Activated T-cell treated with anti-CD3 and anti-CD28 coated beads, Interleukin-2, amount 50 U/mL, for 4 hours (primary cell): ENCODE measurements at regions not wholly inside any gene's neighbourhood (a gene's known extent, or its start where the extent isn't known, plus 50 kb on each side); places are given as distances from the start of the nearest gene placed in this dataset.
A peak's percentile ranks its signal among the peaks of the same experiment; 100 is the strongest.
"Not testable (repeated sequence)": the region's sequence is repeated elsewhere in the genome, so short reads cannot be mapped to it uniquely, and the experiment has no call there.

ENCODE experiments used
- ATAC-seq, 2 donors: fragments of 200-7000 bp; cut with Tn5 transposase; one replicate each; pipeline ENCODE4 v1.10.0; 2021
- DNase-seq: peaks from one replicate; pipeline ENCODE4 v3.0.0-alpha.2; 2020
- H3K27me3 Mint-ChIP-seq: one replicate; pipeline ENCODE4 v1.8.0; 2021; ENCODE audit warnings: low read depth, mixed read lengths
- H3K36me3 Mint-ChIP-seq: one replicate; pipeline ENCODE4 v1.8.0; 2022; ENCODE audit warnings: mixed read lengths; ENCODE audit not compliant: insufficient read depth
- H3K4me1 Mint-ChIP-seq: one replicate; pipeline ENCODE4 v1.8.0; 2021; ENCODE audit warnings: low read depth, mixed read lengths
- H3K4me3 Mint-ChIP-seq: one replicate; pipeline ENCODE4 v1.8.0; 2021; ENCODE audit warnings: mild to moderate bottlenecking, moderate library complexity, mixed read lengths
- H3K9me3 Mint-ChIP-seq: one replicate; pipeline ENCODE4 v1.8.0; 2021; ENCODE audit warnings: mixed read lengths

DNA sequence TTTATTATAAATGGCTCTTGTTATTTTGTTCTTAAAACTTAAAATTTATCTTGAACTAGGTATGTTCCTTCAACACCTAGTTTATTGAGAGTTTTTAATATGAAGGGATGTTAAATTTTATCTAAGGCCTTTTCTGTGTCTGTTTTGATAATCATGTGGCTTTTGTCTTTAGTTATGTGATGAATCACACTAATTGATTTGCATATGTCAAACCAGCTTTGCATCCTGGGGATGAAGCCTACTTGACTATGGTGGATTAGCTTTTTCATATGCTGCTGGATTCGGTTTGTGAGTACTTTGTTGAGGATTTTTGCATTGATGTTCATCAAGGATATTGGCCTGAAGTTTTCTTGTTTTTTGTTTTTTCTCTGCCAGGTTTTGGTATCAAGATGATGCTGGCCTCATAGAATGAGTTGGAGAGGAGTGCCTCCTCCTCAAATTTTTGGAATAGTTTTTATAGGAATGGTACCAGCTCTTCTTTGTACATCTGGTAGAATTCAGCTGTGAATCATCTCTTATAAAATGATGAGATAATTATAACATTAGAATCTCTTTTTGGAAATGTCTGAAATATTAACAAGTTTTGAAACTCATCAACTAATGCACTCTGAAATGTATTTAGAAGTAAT lies 78.7 kb upstream of the AGR3 start:
- Mint-ChIP-seq H3K36me3 (no peaks in the 10 kb centered on the region), H3K4me1 (no peaks in the 10 kb centered on the region), H3K4me3 (no peak overlapping the region), H3K9me3 (peaks cover 5% of the 10 kb centered on the region), H3K27me3 (no peaks in the 10 kb centered on the region)
- DNase-seq (no peak), ATAC-seq (no peak)

- Mint-ChIP-seq H3K4me3 (no peak overlapping the region), H3K36me3 (no peaks in the 10 kb centered on the region), H3K4me1 (no peaks in the 10 kb centered on the region), H3K27me3 (no peaks in the 10 kb centered on the region), H3K9me3 (peaks cover 5% of the 10 kb centered on the region)
- DNase-seq (no peak), ATAC-seq (no peak)
Observed at GRCh38 chr7:16961641-16962040, 79.9 kb upstream of the AGR3 start.

DNA sequence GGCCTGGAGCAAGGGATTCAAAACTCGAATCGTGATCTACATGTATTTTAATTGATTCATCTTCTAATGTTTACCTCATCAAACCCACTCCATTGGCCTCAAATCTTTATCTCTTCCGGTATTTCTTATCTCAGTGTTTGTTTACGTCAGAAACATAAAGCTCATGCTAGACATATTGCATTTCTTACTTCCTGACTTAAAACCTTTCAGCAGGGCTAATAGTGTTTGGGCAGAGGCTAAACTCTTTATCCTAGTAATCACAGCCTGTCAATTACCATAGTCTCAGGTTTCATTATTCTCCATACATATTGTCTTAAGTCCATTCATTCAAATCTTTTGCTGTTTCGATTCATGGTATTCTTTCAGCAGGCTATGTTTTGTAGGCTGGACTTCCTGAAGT lies 81.3 kb upstream of the AGR3 start:
- peaks cover 3% of the 10 kb centered on the region for H3K27me3 Mint-ChIP-seq

DNA sequence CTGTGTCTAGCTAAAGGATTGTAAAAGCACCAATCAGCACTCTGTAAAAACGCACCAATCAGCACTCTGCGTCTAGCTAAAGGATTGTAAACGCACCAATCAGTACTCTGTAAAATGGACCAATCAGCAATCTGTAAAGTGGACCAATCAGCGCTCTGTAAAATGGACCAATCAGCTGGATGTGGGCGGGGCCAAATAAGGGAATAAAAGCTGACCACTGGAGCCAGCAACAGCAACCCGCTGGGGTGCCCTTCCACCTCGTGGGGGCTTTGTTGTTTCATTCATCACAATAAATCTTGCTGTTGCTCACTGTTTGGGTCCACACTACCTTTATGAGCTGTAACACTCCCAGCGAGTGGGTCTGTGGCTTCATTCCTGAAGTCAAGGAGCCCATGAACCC lies 83.9 kb upstream of the AGR3 start:
- not testable (repeated sequence) for H3K9me3 Mint-ChIP-seq, DNase-seq, H3K36me3 Mint-ChIP-seq, H3K4me1 Mint-ChIP-seq, H3K27me3 Mint-ChIP-seq, H3K4me3 Mint-ChIP-seq, ATAC-seq

More for the DNA sequence above, 81.3 kb upstream of the AGR3 start:
- Mint-ChIP-seq H3K36me3 (no peaks in the 10 kb centered on the region), H3K9me3 (peaks cover 5% of the 10 kb centered on the region), H3K4me1 (no peaks in the 10 kb centered on the region), H3K4me3 (no peak overlapping the region)
- DNase-seq: no peak
- no peak for ATAC-seq

GRCh38 chr7:16967300-16967811 lies 85.6 kb upstream of the AGR3 start:
- DNase-seq (no peak), ATAC-seq (no peak)
- Mint-ChIP-seq H3K9me3 (no peaks in the 10 kb centered on the region), H3K27me3 (peaks cover 6% of the 10 kb centered on the region), H3K36me3 (no peaks in the 10 kb centered on the region), H3K4me1 (no peaks in the 10 kb centered on the region), H3K4me3 (no peak overlapping the region)

GRCh38 chr7:16970732-16971482 lies 89.1 kb upstream of the AGR3 start:
- Mint-ChIP-seq H3K36me3 (no peaks in the 10 kb centered on the region), H3K4me1 (peaks cover 5% of the 10 kb centered on the region), H3K4me3 (no peak overlapping the region), H3K9me3 (no peaks in the 10 kb centered on the region), H3K27me3 (peaks cover 6% of the 10 kb centered on the region)
- ATAC-seq (no peak), DNase-seq (no peak)

DNA sequence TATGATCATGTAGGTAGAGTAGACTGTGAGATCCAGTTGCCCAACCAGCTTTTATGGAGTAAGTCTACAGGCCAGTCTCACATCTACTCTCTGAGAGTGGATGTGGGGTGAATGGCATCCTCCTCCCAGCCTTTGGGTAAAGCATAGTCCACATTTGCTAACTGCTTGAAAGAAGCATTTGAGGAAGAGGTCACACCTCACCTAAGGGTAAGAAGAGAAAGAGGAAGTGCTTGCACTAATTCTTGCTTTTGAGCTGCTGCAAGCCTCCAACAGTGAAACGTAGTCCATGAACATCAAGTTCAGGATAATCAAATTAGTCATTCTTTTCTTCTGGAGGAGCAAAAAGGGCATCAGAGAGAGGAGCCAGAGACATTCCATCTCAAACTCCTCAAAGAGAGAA lies 93.9 kb upstream of the AGR3 start:
- no peaks in the 10 kb centered on the region for H3K36me3 Mint-ChIP-seq

GRCh38 chr7:16978358-16979244 lies 96.8 kb upstream of the AGR3 start:
- ATAC-seq: no peak
- peaks cover 8% of the 10 kb centered on the region for H3K4me1 Mint-ChIP-seq
- peaks cover 2% of the 10 kb centered on the region for H3K27me3 Mint-ChIP-seq
- no peaks in the 10 kb centered on the region for H3K9me3 Mint-ChIP-seq
- no peak overlapping the region for H3K4me3 Mint-ChIP-seq
- H3K36me3 Mint-ChIP-seq: no peaks in the 10 kb centered on the region
- no peak for DNase-seq

More for the DNA sequence above, 93.9 kb upstream of the AGR3 start:
- ATAC-seq (no peak), DNase-seq (no peak)
- peaks cover under 1% of the 10 kb centered on the region for H3K27me3 Mint-ChIP-seq
- H3K4me1 Mint-ChIP-seq: peaks cover 6% of the 10 kb centered on the region
- no peaks in the 10 kb centered on the region for H3K9me3 Mint-ChIP-seq
- no peak overlapping the region for H3K4me3 Mint-ChIP-seq

- H3K4me3 Mint-ChIP-seq: no peak overlapping the region
- ATAC-seq (no peak), DNase-seq (no peak)
- peaks cover 3% of the 10 kb centered on the region for H3K27me3 Mint-ChIP-seq
- H3K9me3 Mint-ChIP-seq: no peaks in the 10 kb centered on the region
- H3K4me1 Mint-ChIP-seq: peaks cover 7% of the 10 kb centered on the region
- no peaks in the 10 kb centered on the region for H3K36me3 Mint-ChIP-seq
Observed at GRCh38 chr7:16980539-16980938, 98.8 kb upstream of the AGR3 start.

- H3K4me3 Mint-ChIP-seq: no peak overlapping the region
- H3K4me1 Mint-ChIP-seq: peaks cover 2% of the 10 kb centered on the region
- peak in 1 of 2 donors; percentile 55 for ATAC-seq
- no peaks in the 10 kb centered on the region for H3K9me3 Mint-ChIP-seq
- no peaks in the 10 kb centered on the region for H3K36me3 Mint-ChIP-seq
- peaks cover 4% of the 10 kb centered on the region for H3K27me3 Mint-ChIP-seq
- DNase-seq: peak; percentile 9
Observed at GRCh38 chr7:16982640-16983350, 101.0 kb upstream of the AGR3 start.

DNA sequence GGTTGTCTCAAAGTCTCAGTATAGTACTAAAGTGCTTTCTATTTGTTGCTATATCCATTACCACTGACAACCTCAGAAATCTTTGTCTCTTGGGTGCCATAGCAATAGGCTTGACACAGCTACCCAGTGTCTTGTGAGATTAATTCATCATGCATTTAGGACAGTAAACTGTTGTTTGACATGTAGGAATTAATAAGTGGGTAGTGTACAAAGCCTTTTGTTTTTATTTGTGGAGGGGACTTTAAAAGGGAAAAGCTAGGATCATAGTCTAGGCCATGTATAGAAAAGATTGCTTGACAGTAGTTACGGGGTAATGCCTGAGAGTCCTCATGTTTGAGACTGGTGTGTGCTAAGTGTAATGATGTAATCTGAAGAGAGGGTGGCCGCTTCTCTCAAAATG lies 102.6 kb upstream of the AGR3 start:
- DNase-seq (no peak), ATAC-seq (no peak)
- Mint-ChIP-seq H3K9me3 (no peaks in the 10 kb centered on the region), H3K27me3 (peaks cover 4% of the 10 kb centered on the region), H3K4me1 (peaks cover 2% of the 10 kb centered on the region), H3K4me3 (no peak overlapping the region), H3K36me3 (no peaks in the 10 kb centered on the region)

DNA sequence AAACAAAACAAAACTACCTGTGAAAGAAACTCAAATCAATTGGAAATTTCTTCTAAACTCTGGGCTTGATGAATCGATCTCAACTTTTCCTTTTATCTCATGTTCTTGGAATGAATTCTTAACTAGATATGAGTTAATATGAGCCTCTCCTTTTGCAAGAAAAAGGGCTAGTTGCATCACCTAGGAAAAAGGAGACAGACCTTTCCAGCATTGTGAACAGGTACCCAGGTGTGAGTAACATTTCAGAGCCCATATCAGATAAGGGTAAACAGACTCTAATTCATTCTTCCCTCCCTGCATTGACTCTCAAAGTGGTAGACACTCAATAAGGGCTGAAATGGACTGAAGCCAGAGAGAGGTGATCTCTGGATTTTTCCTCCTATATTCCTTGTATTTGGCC lies 103.8 kb upstream of the AGR3 start:
- peaks cover 4% of the 10 kb centered on the region for H3K27me3 Mint-ChIP-seq
- H3K4me1 Mint-ChIP-seq: peaks cover 2% of the 10 kb centered on the region
- DNase-seq (no peak), ATAC-seq (no peak)
- H3K36me3 Mint-ChIP-seq: no peaks in the 10 kb centered on the region
- H3K4me3 Mint-ChIP-seq: no peak overlapping the region
- no peaks in the 10 kb centered on the region for H3K9me3 Mint-ChIP-seq

DNA sequence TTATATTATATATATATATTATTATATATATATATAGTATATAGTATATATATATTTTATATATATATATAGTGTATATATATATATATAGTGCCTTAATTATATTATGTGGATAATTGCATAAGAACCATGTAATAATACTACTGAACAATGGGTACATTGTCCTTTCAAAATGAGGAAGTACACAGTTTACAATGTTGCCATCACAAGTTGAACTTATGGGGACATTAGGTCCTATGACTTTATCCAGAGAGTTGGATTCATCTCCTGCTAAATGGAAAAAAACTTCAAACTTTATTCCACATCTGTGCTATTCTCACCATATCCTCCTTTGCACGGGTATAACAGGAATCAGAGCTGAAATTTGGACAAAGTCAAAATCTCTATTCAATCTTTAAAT lies 105.0 kb upstream of the AGR3 start:
- Mint-ChIP-seq H3K36me3 (no peaks in the 10 kb centered on the region), H3K9me3 (no peaks in the 10 kb centered on the region), H3K4me1 (peaks cover 2% of the 10 kb centered on the region), H3K27me3 (peaks cover 2% of the 10 kb centered on the region), H3K4me3 (no peak overlapping the region)
- ATAC-seq (no peak), DNase-seq (no peak)
